Panc1 (cell line): ENCODE measurements at regions not wholly inside any gene's neighbourhood (a gene's known extent, or its start where the extent isn't known, plus 50 kb on each side); places are given as distances from the start of the nearest gene placed in this dataset.

Experiments used
- ATAC-seq: fragments of 200-7000 bp; cut with Tn5 transposase; 2 replicates; pipeline ENCODE4 v1.9.1; 2020; ENCODE audit warnings: mild to moderate bottlenecking, moderate library complexity
- BruUV-seq: library from RNA; stranded (reverse); fragments of 400-500 nt; replicated peaks from 2 replicates; lab custom pipeline; 2021; lab: Mats Ljungman, UMichigan
- CTCF ChIA-PET: fragments of 300-600 bp; sonication (Branson Sonifier 250); formaldehyde crosslinking; loops from one replicate; lab custom pipeline; 2022; ENCODE audit warnings: antibody characterized with exemption; lab: Charles Lee
- POLR2A ChIA-PET: fragments of 300-600 bp; sonication (Branson Sonifier 250); formaldehyde crosslinking; loops from one replicate; lab custom pipeline; 2022; ENCODE audit warnings: antibody characterized with exemption; lab: Charles Lee
- DNase-seq: peaks from one replicate; pipeline ENCODE4 v3.0.0-alpha.2; 2010; ENCODE audit warnings: low read depth, low spot score
- H3K27ac ChIP-seq: 2 replicates; pipeline ENCODE4 v1.5.1; 2011; ENCODE audit warnings: mild to moderate bottlenecking, low read length, inconsistent platforms
- H3K27me3 ChIP-seq: fragments of 200-500 bp; sonication (Bioruptor generic); 2 replicates; pipeline ENCODE4 v1.6.0; 2014; ENCODE audit warnings: low read length, inconsistent platforms; ENCODE audit not compliant: control insufficient read depth, insufficient read depth
- H3K36me3 ChIP-seq: fragments of 200-500 bp; sonication (Bioruptor generic); 2 replicates; pipeline ENCODE4 v1.5.1; 2014; ENCODE audit warnings: inconsistent platforms, mild to moderate bottlenecking, low read length, moderate library complexity; ENCODE audit not compliant: control insufficient read depth, insufficient read depth
- H3K4me1 ChIP-seq: 2 replicates; pipeline ENCODE4 v1.5.1; 2011; ENCODE audit warnings: inconsistent platforms, mild to moderate bottlenecking, low read length, moderate library complexity; ENCODE audit not compliant: control insufficient read depth, insufficient read depth
- H3K4me3 ChIP-seq, 2 experiments: 2 replicates each; pipeline ENCODE4 v1.5.1; 2011 to 2012; ENCODE audit warnings: low read depth in 2 of 2, low read length in 2 of 2, mild to moderate bottlenecking in 2 of 2, inconsistent platforms in 1 of 2, moderate library complexity in 1 of 2
- H3K9me3 ChIP-seq: fragments of 200-500 bp; sonication (Bioruptor generic); 2 replicates; pipeline ENCODE4 v1.5.1; 2014; ENCODE audit warnings: low read depth, mild to moderate bottlenecking, inconsistent platforms, low read length, moderate library complexity; ENCODE audit not compliant: control insufficient read depth, insufficient read depth
- CTCF ChIP-seq: fragments of 450-650 bp; IDR thresholded peaks from 2 replicates; pipeline ENCODE4 v1.5.1; 2017; ENCODE audit warnings: mild to moderate bottlenecking
- POLR2AphosphoS5 ChIP-seq: IDR thresholded peaks from 2 replicates; pipeline ENCODE4 v1.6.1; 2012; ENCODE audit warnings: mild to moderate bottlenecking, low read depth, low read length, moderate library complexity
- REST ChIP-seq, 2 experiments: IDR thresholded peaks; 2 replicates each; pipeline ENCODE4 v1.6.1; 2011 to 2012; ENCODE audit warnings: low read depth in 2 of 2, control low read depth in 1 of 2, low read length in 1 of 2, mild to moderate bottlenecking in 1 of 2, moderate library complexity in 1 of 2; ENCODE audit not compliant: insufficient read depth in 1 of 2
- SIN3A ChIP-seq: IDR thresholded peaks from 2 replicates; pipeline ENCODE4 v1.6.1; 2012; ENCODE audit warnings: low read depth, mild to moderate bottlenecking, low read length, moderate library complexity, borderline replicate concordance; ENCODE audit not compliant: insufficient read depth
- TCF7L2 ChIP-seq: IDR thresholded peaks from 2 replicates; pipeline ENCODE4 v1.6.1; 2011; ENCODE audit warnings: mild to moderate bottlenecking, low read depth, low read length, inconsistent platforms
- in situ Hi-C: cut with HindIII; loops from 2 replicates; pipeline ENCODE4 v1.10.0; 2016; ENCODE audit warnings: low sequenced_read_pairs, low pct_unique_long_range_greater_than_20kb
- intact Hi-C: fragments of 100-400 bp; cut with micrococcal nuclease; formaldehyde crosslinking; loops from one replicate; pipeline ENCODE4 v1.10.0; 2022; ENCODE audit not compliant: unreplicated experiment

GRCh38 chr2:109710505-109711229 lies 83.4 kb upstream of the RGPD5 start:
- DNase-seq = no peak
- BruUV-seq = no TSS peak
- ChIA-PET CTCF (no interaction called here), POLR2A (interaction anchor here (0.6 kb wide), 1 partner anchor 24 kb away, joined by 3 read pairs; no protein-coding TSS in a partner anchor)
- Histone ChIP-seq H3K4me3 (no peak overlapping the region), H3K9me3 (no peaks in the 10 kb centered on the region), H3K27ac (no peak overlapping the region), H3K36me3 (no peaks in the 10 kb centered on the region), H3K4me1 (no peaks in the 10 kb centered on the region), H3K27me3 (no peaks in the 10 kb centered on the region)
- in situ Hi-C loops (no loop called here), intact Hi-C loops (loop anchor here (10.0 kb wide), 1 partner anchor 96 kb away; the partner anchor contains the start of genes SEPTIN10 and SOWAHC)
- no peak for ATAC-seq
- TF ChIP-seq SIN3A (no peak), REST (IDR thresholded peaks at IDR 0.05; ENCODE audit: insufficient read depth in 1 of 2, low read depth in 2 of 2, low read length in 1 of 2) (no peak), POLR2AphosphoS5 (no peak)

- ChIA-PET CTCF (no interaction called here), POLR2A (no interaction called here)
- TF ChIP-seq CTCF (no peak), POLR2AphosphoS5 (no peak), REST (IDR thresholded peaks at IDR 0.05; ENCODE audit: insufficient read depth in 1 of 2, low read depth in 2 of 2, low read length in 1 of 2) (no peak), SIN3A (no peak), TCF7L2 (no peak)
- no peaks in the 10 kb centered on the region for H3K36me3 ChIP-seq
- in situ Hi-C loops = no loop called here
- DNase-seq (no peak), ATAC-seq (no peak)
- H3K27me3 ChIP-seq = no peaks in the 10 kb centered on the region
- intact Hi-C loops = loop anchor here (10.0 kb wide), 1 partner anchor 97 kb away; the partner anchor contains the start of genes SEPTIN10 and SOWAHC
- BruUV-seq = no TSS peak
- H3K4me1 ChIP-seq = no peaks in the 10 kb centered on the region
- no peak overlapping the region for H3K27ac ChIP-seq
- H3K4me3 ChIP-seq = no peak overlapping the region
- H3K9me3 ChIP-seq = no peaks in the 10 kb centered on the region
These were observed 82.6 kb upstream of the RGPD5 start for GRCh38 chr2:109711230-109712122.
